NOMO-1 treated with DMSO at 0.1 percent for 48 hours (cell line): ENCODE measurements at regions not wholly inside any gene's neighbourhood (a gene's known extent, or its start where the extent isn't known, plus 50 kb on each side); places are given as distances from the start of the nearest gene placed in this dataset.
"Not testable (repeated sequence)": the region's sequence is repeated elsewhere in the genome, so short reads cannot be mapped to it uniquely, and the experiment has no call there.

Source experiments
- DNase-seq: peaks from one replicate; lab custom pipeline; 2025; ENCODE audit not compliant: unreplicated experiment; lab: John Stamatoyannopoulos, UW

- no peak for DNase-seq
These were observed 1291.0 kb upstream of the CNTN5 start for GRCh38 chr11:97729546-97730272.

- DNase-seq = no peak
These were observed 1288.6 kb upstream of the CNTN5 start for GRCh38 chr11:97732011-97732632.

GRCh38 chr11:97738751-97739150 is 1282.0 kb upstream of the CNTN5 start:
- no peak for DNase-seq

DNA sequence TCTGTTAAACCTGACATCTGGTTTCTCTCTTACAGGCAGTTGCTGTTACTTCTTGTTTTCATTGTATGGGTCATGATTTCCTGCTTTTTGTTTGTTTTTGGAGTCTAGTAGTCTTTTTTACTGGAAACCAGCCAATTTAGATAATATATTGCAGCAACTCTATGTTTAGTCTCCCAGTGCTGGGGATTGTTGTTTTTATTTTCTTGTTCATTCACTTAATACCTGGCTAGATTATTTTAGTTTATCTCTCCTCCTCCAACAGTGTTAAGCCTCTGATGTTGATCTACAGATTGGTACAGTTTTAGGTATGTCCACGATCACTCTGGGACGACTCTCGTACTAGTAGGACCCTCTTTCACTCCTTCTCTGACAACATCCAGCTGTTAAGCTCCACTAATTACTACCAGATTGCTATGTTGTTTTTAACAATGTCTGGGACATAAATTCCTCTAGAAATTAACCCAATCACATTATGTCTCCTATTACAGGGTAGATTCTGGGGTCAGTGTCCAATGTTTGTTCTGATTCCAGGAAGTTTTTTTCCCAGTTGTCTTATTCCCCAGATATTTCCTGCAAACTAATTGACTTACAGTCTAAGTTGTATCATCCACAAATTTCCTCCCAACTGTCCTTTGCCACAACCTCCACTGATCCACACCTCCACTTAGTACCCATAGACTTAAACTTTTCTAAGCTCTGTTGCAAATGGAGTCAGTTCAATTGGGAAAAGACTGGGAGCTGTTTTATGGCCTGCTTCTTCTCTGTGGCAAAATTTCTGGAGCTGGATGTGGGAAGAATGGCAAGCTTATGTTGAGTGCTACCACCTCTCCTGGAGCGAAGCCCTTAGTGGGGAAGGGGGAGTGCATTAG is 1280.6 kb upstream of the CNTN5 start:
- no peak for DNase-seq

DNA sequence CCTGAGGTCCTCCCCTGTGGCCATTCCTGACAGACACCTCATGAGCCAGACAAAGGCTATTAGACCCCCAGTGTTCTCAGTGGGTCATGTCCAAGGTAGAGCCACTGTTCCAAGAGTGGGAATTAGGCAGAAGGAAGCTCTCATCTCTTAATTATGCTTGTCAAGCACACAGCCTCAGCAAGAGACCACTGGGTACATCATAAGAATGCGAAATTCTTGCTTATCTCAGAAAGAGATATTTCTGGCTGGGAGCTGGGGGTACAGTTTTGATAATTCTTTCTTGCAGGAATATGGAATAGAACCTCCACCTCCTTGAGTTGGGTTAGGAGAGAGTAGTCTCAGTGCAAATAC is 1280.0 kb upstream of the CNTN5 start:
- DNase-seq = no peak

DNA sequence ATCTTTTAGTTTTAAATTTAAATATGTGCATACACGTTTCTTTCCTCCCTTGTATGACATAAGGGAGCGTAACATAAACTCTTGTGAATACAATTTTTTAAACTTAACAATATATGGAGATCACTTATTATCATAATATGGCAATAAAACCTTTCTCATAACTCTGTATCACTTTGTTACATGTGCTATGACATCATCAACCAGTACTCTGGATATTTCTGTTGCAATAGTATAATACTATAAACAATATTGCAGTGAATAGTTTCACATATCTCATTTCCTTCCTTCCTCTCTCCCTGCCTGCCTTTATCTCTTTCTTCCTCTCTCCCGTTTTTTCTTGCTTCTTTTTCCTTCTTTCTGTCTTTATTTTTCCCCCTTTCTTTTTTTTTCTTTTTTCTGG is 1278.0 kb upstream of the CNTN5 start:
- no peak for DNase-seq

DNA sequence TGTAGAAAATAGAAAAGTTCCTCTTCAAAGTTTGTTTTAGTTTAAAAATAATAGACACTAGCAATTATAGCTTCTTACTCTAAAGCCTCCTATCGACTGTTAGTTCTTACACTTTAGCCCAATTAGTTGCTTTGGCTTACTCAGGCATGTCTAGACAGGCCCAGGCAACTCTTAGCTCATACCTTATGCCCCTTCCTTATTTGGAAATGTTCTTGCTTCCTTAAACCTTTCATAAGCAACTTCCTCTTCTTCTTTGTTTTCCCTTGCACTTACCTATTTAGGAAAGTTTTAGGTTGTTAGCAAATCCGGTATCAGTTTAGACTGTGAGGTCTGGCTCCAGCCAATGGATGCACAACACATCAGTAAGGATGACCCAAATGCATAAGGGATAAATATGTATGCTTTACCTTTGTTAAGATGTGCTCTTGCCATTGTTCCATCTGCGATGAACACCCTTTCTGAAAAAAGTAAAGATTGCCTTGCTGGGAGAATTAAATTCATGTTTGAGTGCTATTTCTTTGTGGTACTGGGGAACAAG is 1277.5 kb upstream of the CNTN5 start:
- peak; percentile 58 for DNase-seq

GRCh38 chr11:97745515-97746050 is 1275.2 kb upstream of the CNTN5 start:
- DNase-seq = no peak

GRCh38 chr11:97746818-97747217 is 1273.9 kb upstream of the CNTN5 start:
- DNase-seq = no peak

- no peak for DNase-seq
These were observed 1269.3 kb upstream of the CNTN5 start for GRCh38 chr11:97751405-97751804.

GRCh38 chr11:97751952-97752351 is 1268.8 kb upstream of the CNTN5 start:
- DNase-seq = no peak

- DNase-seq = no peak
These were observed 1265.8 kb upstream of the CNTN5 start for GRCh38 chr11:97754976-97755375.

DNA sequence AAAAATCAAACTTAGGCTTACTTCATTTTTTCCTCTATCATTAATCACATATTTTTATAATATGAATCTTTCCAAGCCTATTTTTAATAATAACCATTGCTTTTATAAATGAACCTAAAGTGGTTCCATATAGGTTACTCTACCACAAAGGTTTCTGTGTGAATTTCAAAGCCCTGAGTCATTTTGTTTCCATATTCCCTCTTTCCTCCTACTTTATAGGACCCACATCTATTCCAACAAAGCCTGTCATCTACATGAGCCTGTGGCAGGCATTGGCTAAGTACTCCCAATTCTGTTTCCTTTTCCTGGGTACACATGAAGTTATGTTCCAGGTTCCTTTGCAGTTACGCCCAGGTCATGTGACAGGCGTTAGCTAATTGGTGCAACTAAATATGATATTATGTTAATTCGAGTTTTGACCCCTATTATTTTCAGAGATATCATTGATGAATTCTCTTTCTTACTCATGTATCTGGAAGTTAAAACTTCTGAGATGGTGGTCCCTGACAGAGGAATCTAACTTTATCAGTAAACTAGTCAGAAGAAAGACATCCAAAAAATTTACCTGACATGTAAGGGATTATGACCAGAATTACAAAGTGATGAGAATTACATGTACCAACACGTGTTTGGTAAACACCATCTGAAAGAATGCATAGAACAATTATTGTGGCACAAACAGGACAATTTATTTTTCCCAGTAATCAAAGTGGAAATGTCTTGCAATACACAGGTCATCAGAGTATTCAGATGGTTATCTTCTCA is 1264.0 kb upstream of the CNTN5 start:
- no peak for DNase-seq

- no peak for DNase-seq
These were observed 1259.6 kb upstream of the CNTN5 start for GRCh38 chr11:97761175-97761574.

DNA sequence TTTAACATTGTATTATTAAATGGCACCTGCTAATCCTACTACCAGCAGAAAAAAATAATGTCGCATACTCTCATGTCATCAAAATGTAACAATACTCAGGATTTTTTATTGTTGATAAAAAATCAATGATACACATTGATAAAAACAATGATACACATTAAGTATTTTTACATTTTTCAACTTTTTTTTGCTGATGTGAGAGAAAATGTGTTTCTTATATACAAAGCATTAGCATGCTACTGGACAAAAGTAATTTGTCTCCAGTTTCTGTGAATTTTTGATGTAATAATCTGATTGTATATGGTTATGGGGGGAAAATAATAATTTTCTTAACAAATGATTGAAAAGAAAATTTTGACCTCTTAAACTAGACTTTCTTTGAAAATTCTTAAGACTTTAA is 1256.6 kb upstream of the CNTN5 start:
- no peak for DNase-seq

GRCh38 chr11:97764605-97765004 is 1256.1 kb upstream of the CNTN5 start:
- DNase-seq = no peak

- DNase-seq = no peak
These were observed 1250.2 kb upstream of the CNTN5 start for GRCh38 chr11:97770570-97770969.

- DNase-seq = no peak
These were observed 1248.0 kb upstream of the CNTN5 start for GRCh38 chr11:97772705-97773104.

DNA sequence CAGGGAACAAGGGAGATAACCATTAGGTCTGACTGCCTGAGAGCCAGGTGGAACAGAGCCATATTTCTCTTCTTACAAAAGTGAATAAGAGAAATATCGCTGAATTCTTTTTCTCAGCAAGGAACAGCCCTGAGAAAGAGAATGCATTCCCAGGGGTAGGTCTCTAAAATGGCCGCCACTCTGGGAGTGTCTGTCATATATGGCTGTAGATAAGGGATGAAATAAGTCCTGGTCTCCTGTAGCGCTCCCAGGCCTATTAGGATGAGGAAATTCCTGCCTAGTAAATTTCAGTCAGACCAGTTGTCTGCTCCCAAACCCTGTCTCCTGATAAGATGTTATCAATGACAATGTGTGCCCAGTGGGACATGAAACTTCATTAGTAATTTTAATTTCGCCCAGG is 1236.4 kb upstream of the CNTN5 start:
- DNase-seq = not testable (repeated sequence)

- no peak for DNase-seq
These were observed 1233.8 kb upstream of the CNTN5 start for GRCh38 chr11:97786961-97787360.

- DNase-seq = no peak
These were observed 1225.9 kb upstream of the CNTN5 start for GRCh38 chr11:97794876-97795275.
